ENCODE measurements at regions not wholly inside any gene's neighbourhood (a gene's known extent, or its start where the extent isn't known, plus 50 kb on each side); places are given as distances from the start of the nearest gene placed in this dataset.
A peak's percentile ranks its signal among the peaks of the same experiment; 100 is the strongest.

DNA sequence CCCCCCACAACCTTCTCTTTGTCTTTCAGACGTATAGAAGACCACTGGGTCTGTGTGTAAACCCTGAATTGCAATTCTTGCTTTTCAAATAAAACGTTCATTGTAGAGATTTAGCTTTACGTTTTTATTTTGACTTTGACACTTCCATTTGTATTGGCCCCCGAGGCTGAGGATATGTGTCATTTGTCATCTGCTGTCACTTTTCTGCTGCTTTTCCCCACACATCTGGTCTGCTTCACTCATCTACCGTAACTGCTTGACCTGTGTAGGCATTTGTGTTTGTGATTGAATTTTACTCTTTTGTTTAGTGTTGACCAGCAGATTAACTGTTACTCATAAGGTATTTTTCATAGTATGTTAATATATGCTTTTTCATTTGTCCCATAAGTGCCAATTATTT, 157.2 kb upstream of the SYT10 start:
- ChIA-PET POLR2A (ENCODE audit: low non-redundant PET) (no interaction called here), CTCF (interaction anchor here (0.6 kb wide), 1 partner anchor 843 kb away, joined by 3 read pairs; no protein-coding TSS in a partner anchor)

GRCh38 chr12:33602515-33602914, 162.9 kb upstream of the SYT10 start:
- ChIA-PET CTCF (no interaction called here), POLR2A (ENCODE audit: low non-redundant PET) (no interaction called here)
- DNase-seq (ENCODE audit: low spot score), result no peak
- TF ChIP-seq CTCF (conservative IDR thresholded peaks at IDR 0.05; ENCODE audit: low read depth), result no peak
- no peak overlapping the region for H3K27ac ChIP-seq

More for the DNA sequence above, 157.2 kb upstream of the SYT10 start:
- TF ChIP-seq CTCF (conservative IDR thresholded peaks at IDR 0.05; ENCODE audit: low read depth), result no peak
- DNase-seq (ENCODE audit: low spot score), result no peak
- H3K27ac ChIP-seq, result no peak overlapping the region

DNA sequence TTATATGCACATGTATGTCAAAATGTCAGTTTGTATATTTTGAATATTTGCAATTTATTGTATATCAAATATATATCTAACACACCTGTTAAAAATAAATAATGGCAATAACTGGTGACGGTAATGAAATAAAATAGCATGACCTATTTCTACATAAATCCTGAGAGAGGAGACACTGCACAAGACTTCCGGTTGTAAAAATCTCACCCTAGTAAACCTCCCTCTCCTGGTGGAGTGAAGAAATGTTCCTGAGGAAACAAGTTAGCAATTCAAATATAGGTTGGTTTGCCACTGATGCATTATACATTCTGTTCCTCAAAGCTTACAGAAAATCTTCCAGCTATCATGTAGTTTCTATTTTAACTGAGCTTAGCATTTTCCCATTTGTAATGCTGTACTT, 166.1 kb upstream of the SYT10 start:
- H3K27ac ChIP-seq, result no peak overlapping the region
- 0 out of 2 replicates have a peak, but pooled peaks have one; percentile 18 for TF ChIP-seq CTCF (conservative IDR thresholded peaks at IDR 0.05; ENCODE audit: low read depth)
- CTCF ChIA-PET, result no interaction called here
- POLR2A ChIA-PET (ENCODE audit: low non-redundant PET), result no interaction called here
- DNase-seq (ENCODE audit: low spot score), result peak; percentile 22

GRCh38 chr12:33609910-33610309, 170.3 kb upstream of the SYT10 start:
- H3K27ac ChIP-seq, result no peak overlapping the region
- CTCF ChIA-PET, result no interaction called here
- TF ChIP-seq CTCF (conservative IDR thresholded peaks at IDR 0.05; ENCODE audit: low read depth), result no peak
- POLR2A ChIA-PET (ENCODE audit: low non-redundant PET), result no interaction called here
- no peak for DNase-seq (ENCODE audit: low spot score)

DNA sequence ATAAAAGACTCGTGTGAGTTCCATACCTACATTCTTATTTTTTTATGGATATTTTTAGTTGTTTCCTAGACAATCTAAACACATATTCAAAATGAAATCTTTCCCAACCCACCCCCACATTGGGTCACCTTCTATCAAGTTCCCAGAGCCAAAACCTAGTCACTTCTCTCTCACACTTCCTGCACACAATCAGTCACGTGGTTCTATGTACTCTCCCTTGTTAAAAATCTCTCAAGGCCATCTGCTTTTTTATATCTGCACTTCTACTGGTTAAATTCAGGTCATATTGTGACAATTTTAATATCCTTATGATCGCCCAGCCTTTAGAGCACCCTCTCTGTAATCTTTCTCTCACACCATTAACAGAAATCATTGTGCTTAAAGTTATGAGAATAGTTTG, 175.0 kb upstream of the SYT10 start:
- no peak overlapping the region for H3K27ac ChIP-seq
- DNase-seq (ENCODE audit: low spot score), result no peak
- POLR2A ChIA-PET (ENCODE audit: low non-redundant PET), result no interaction called here
- CTCF ChIA-PET, result no interaction called here
- TF ChIP-seq CTCF (conservative IDR thresholded peaks at IDR 0.05; ENCODE audit: low read depth), result no peak

GRCh38 chr12:33617218-33617617, 177.6 kb upstream of the SYT10 start:
- POLR2A ChIA-PET (ENCODE audit: low non-redundant PET), result no interaction called here
- CTCF ChIA-PET, result no interaction called here
- H3K27ac ChIP-seq, result no peak overlapping the region
- no peak for DNase-seq (ENCODE audit: low spot score)
- TF ChIP-seq CTCF (conservative IDR thresholded peaks at IDR 0.05; ENCODE audit: low read depth), result no peak

- DNase-seq (ENCODE audit: low spot score), result no peak
- no peak for TF ChIP-seq CTCF (conservative IDR thresholded peaks at IDR 0.05; ENCODE audit: low read depth)
- ChIA-PET CTCF (no interaction called here), POLR2A (ENCODE audit: low non-redundant PET) (no interaction called here)
- no peak overlapping the region for H3K27ac ChIP-seq
Observed at GRCh38 chr12:33628087-33628486, 188.5 kb upstream of the SYT10 start.
